Activated CD8-positive, alpha-beta T cell treated with anti-CD3 and anti-CD28 coated beads, Interleukin-2, amount 10 ng/mL, durations not matched to agents 7 days and 5 days (primary cell): ENCODE measurements at regions not wholly inside any gene's neighbourhood (a gene's known extent, or its start where the extent isn't known, plus 50 kb on each side); places are given as distances from the start of the nearest gene placed in this dataset.

Experiments used
- ATAC-seq: fragments of 150-1000 bp; cut with Tn5 transposase; one replicate; pipeline ENCODE4 v1.10.0; 2021; ENCODE audit warnings: moderate library complexity
- CTCF ChIA-PET: fragments of 350-600 bp; sonication (Branson Sonifier 250); formaldehyde crosslinking; loops from one replicate; lab custom pipeline; 2021; ENCODE audit warnings: antibody characterized with exemption; lab: Charles Lee
- POLR2A ChIA-PET: fragments of 350-600 bp; sonication (Branson Sonifier 250); formaldehyde crosslinking; loops from one replicate; lab custom pipeline; 2021; ENCODE audit warnings: antibody characterized with exemption; lab: Charles Lee
- DNase-seq: peaks from one replicate; pipeline ENCODE4 v3.0.0-alpha.2; 2020
- H3K27ac Mint-ChIP-seq: one replicate; pipeline ENCODE4 v1.8.0; 2021; ENCODE audit warnings: mild to moderate bottlenecking, mixed read lengths
- H3K27me3 Mint-ChIP-seq: one replicate; pipeline ENCODE4 v1.8.0; 2021; ENCODE audit warnings: low read depth, mixed read lengths
- H3K36me3 Mint-ChIP-seq: one replicate; pipeline ENCODE4 v1.8.0; 2021; ENCODE audit warnings: low read depth, mixed read lengths
- H3K4me1 Mint-ChIP-seq: one replicate; pipeline ENCODE4 v1.8.0; 2021; ENCODE audit warnings: low read depth, mixed read lengths
- H3K4me3 Mint-ChIP-seq: one replicate; pipeline ENCODE4 v1.8.0; 2021; ENCODE audit warnings: mild to moderate bottlenecking, mixed read lengths
- H3K9me3 Mint-ChIP-seq: one replicate; pipeline ENCODE4 v1.8.0; 2022; ENCODE audit warnings: mixed read lengths; ENCODE audit not compliant: insufficient read depth

DNA sequence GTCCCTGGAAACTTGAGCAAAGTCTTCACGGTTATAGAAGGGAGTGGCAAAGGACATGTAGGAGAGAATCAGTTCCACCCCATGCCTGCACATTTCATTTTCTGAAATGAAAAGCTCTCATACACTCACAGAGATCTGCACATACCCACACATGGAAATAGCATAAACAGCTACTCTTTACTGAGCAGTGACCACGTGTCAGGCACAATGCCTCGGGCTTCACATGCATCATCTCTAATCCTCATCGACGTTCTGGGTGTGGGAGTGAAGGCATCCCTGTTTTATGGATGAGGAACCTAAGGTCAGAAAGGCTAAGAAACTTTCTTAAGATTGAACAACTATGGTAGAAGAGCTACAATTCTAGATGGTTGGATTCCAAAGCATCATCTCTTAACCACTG, 198.8 kb downstream of the DAD1 start:
- POLR2A ChIA-PET, result no interaction called here
- DNase-seq, result no peak

DNA sequence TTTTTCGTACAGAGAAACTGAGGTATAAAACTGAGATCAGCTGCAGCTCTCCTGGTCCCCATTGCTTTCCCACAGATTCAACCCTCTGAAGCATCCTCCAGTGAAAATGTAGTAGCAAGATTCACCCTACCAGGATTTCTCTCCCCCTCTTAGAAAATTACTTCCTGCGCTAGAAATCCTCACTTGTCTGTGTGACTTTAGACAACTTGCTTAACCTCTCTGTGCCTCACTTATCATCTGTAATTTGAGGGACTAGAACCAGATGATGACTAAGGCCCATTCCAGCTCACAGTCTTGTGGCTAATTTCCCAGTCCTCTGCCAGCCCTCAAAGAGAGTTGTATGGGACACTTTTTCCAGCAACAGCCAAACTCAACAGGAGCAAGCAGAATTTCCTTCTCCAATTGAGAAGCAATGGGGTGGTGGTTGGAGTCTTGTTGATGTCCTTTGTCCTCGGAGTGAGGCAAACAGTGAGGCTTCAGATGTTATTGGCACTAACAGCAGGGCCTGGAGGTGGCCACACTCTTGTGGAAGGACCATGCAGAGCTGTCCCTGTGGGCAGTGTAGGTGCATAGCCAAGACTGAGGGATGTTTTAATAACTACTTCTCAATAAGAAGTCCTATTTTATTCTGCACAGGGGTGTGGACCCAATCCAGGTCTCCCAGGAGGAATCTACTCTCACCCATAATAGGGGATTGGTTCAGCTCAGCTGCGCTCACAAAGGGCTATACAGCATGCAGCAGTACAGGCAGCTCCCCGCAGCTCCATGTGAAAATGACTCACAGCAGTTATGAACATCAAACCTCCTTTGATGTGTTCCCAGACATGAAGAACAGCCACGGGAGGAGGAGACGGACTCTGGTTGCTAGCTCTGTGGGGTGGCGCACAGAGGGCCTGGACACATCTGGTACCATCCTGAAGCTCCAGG, 200.1 kb downstream of the DAD1 start:
- ChIA-PET CTCF (no interaction called here), POLR2A (no interaction called here)
- DNase-seq (no peak), ATAC-seq (no peak)
- Mint-ChIP-seq H3K4me3 (no peak overlapping the region), H3K4me1 (no peaks in the 10 kb centered on the region), H3K27ac (no peak overlapping the region), H3K9me3 (no peaks in the 10 kb centered on the region), H3K27me3 (no peaks in the 10 kb centered on the region), H3K36me3 (no peaks in the 10 kb centered on the region)

More for the DNA sequence above, 198.8 kb downstream of the DAD1 start:
- H3K36me3 Mint-ChIP-seq, result no peaks in the 10 kb centered on the region
- H3K27me3 Mint-ChIP-seq, result no peaks in the 10 kb centered on the region
- CTCF ChIA-PET, result no interaction called here
- no peaks in the 10 kb centered on the region for H3K4me1 Mint-ChIP-seq
- no peak for ATAC-seq
- H3K9me3 Mint-ChIP-seq, result no peaks in the 10 kb centered on the region
- no peak overlapping the region for H3K27ac Mint-ChIP-seq
- H3K4me3 Mint-ChIP-seq, result no peak overlapping the region

DNA sequence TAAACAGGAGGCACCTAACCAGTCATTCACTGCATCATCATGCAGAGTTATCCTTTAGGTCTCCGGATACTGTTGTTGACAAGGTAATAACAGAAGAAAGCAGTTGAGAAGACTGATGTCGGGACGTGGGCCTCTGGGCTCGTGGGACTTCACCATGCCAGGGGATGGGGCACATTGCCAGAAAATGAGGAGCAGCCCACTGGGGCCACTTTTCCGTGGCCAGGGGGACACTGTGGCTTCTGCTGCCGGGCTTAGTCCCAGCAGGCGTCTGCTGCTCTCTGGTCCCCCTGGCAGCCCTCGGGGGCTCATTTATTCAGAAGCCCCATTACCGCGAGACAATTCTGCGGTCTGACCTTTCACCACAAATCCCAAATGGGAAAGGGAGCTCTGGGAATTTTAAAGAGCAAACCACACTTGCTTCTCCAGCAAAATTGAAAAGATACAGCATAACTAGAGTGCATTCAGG, 201.2 kb downstream of the DAD1 start:
- no peak for ATAC-seq
- ChIA-PET POLR2A (no interaction called here), CTCF (no interaction called here)

DNA sequence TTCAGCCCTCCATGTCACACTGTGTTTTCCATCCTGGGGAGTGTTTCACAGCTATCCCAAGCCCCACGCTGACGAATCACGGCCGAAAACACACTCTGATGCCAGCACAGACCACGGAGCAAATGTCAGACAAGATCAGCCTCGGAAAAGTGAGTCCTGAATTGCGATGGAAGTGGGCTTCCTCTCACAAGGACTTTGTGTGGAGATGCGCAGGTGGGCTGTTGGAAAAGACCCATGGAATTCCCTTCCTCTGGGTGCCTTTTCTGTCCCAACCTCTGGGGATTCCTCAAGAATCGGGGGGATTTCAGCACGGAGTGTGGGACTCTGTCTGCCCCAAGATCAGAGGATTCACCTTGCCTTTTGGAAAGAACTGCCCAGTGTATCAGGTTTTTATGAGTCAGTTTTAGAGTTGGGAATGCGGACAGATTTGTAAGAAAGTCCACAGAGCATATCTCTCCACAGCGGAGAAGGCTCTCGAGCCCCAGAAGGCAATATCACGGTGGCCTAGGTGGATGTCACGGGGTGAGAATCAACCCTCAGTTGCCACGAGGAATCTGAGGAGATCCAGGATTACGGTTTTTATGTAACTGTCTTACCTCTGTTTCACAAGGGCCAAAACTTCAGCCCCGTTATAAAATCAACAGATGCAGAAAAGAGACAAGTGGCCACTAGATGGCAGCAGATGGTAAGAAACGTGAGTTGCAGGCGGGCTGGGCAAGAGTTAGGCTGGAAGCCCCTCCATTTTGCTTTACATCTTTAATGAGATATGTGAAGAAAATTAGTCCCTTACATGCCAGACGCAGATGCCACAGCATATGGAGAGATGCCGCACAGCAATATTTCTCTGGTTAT, 201.9 kb downstream of the DAD1 start:
- no peak for DNase-seq
- H3K4me1 Mint-ChIP-seq, result no peaks in the 10 kb centered on the region
- ChIA-PET CTCF (no interaction called here), POLR2A (no interaction called here)
- no peak overlapping the region for H3K4me3 Mint-ChIP-seq
- H3K27ac Mint-ChIP-seq, result no peak overlapping the region
- ATAC-seq, result no peak
- H3K36me3 Mint-ChIP-seq, result no peaks in the 10 kb centered on the region
- no peaks in the 10 kb centered on the region for H3K9me3 Mint-ChIP-seq
- no peaks in the 10 kb centered on the region for H3K27me3 Mint-ChIP-seq

More for the DNA sequence above, 201.2 kb downstream of the DAD1 start:
- no peaks in the 10 kb centered on the region for H3K9me3 Mint-ChIP-seq
- no peaks in the 10 kb centered on the region for H3K27me3 Mint-ChIP-seq
- no peak for DNase-seq
- H3K36me3 Mint-ChIP-seq, result no peaks in the 10 kb centered on the region
- H3K4me1 Mint-ChIP-seq, result no peaks in the 10 kb centered on the region
- H3K4me3 Mint-ChIP-seq, result no peak overlapping the region
- no peak overlapping the region for H3K27ac Mint-ChIP-seq

DNA sequence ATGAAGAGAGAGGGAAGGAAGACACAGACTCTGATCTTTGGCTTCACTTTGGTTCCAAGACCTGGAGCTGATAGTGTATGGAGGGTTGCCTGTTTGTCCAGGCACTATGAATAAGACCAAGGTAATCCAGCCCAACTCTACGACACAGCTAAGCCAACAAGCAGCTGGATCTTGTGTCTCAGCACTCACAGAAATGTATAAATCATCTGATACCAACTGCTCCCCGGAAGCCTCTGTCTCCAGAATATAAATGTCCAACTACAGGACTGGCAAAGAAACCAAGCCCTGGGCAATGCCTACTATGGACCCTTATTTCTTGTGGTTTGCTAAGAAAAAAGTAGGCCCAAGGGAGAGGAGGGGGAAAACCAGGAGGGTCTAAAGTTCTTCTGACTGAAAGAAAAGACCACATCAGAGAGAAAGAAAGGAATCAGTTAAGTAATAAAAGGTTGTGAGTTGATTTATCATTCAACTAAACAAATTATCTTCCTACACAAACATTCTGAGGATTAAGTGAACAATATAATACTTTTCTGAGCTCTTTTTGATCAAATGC, 204.0 kb downstream of the DAD1 start:
- no peaks in the 10 kb centered on the region for H3K4me1 Mint-ChIP-seq
- H3K36me3 Mint-ChIP-seq, result no peaks in the 10 kb centered on the region
- no peaks in the 10 kb centered on the region for H3K27me3 Mint-ChIP-seq
- CTCF ChIA-PET, result no interaction called here
- POLR2A ChIA-PET, result interaction anchor here (0.8 kb wide), 1 partner anchor 171 kb away, joined by 3 read pairs; no protein-coding TSS in a partner anchor
- ATAC-seq (no peak), DNase-seq (no peak)
- no peak overlapping the region for H3K27ac Mint-ChIP-seq
- H3K4me3 Mint-ChIP-seq, result no peak overlapping the region
- no peaks in the 10 kb centered on the region for H3K9me3 Mint-ChIP-seq

DNA sequence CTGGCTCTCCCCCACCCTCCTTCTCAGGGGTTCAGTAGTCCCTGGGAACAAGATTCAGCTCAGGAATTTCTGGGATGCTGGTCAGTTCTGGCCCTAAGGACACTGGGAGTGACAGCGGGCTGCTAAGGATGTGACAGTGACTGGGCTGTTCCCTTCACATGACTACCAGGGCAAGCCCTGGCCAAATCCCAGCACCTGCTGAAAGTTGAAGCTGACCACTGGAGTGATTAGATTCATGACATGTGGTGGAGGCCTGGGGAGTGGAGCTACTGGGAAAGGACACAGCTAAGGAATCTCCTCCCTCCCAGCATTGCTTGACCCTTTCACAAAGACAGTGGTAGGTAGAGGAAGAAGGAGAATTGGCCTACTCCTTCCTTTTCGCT, 204.9 kb downstream of the DAD1 start:
- Mint-ChIP-seq H3K4me1 (no peaks in the 10 kb centered on the region), H3K27me3 (no peaks in the 10 kb centered on the region), H3K9me3 (no peaks in the 10 kb centered on the region), H3K4me3 (no peak overlapping the region), H3K36me3 (no peaks in the 10 kb centered on the region), H3K27ac (no peak overlapping the region)
- ATAC-seq, result no peak
- ChIA-PET POLR2A (interaction anchor here (0.8 kb wide), 1 partner anchor 172 kb away, joined by 3 read pairs; no protein-coding TSS in a partner anchor), CTCF (no interaction called here)
- no peak for DNase-seq

DNA sequence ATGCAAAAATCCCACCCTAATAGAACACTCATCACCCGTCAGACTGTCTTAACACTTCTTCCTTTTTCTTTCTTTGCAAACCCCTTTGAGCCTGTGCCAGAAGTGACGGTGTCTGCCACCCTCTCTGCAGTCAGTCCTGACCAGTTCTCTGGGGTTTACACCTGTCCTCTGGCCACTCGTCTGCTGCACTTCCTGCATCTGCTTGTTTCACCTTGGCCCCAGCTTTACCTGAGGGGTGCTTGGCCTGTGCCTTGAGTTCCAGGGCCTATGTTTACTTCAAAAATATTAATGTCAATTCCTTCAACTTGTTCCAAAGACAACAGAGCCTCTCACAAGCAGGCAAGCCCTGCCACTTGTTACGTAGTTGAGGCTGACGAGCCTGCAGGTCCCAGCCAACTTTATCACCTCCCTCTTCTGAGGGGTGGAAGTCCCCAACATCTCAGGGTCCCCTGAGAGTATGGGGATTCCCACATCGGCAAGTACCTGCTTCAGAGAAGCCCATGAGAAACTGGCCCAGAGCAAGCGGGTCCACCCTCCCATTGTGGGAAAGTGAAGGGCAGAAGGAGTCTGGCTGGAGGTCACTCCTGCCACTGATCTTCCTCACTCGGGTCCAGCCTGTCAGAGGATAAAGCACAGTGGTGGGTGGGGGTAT, 205.4 kb downstream of the DAD1 start:
- Mint-ChIP-seq H3K9me3 (no peaks in the 10 kb centered on the region), H3K27ac (no peak overlapping the region), H3K4me3 (no peak overlapping the region), H3K4me1 (no peaks in the 10 kb centered on the region), H3K27me3 (no peaks in the 10 kb centered on the region), H3K36me3 (no peaks in the 10 kb centered on the region)
- ChIA-PET CTCF (no interaction called here), POLR2A (no interaction called here)
- no peak for ATAC-seq
- no peak for DNase-seq

DNA sequence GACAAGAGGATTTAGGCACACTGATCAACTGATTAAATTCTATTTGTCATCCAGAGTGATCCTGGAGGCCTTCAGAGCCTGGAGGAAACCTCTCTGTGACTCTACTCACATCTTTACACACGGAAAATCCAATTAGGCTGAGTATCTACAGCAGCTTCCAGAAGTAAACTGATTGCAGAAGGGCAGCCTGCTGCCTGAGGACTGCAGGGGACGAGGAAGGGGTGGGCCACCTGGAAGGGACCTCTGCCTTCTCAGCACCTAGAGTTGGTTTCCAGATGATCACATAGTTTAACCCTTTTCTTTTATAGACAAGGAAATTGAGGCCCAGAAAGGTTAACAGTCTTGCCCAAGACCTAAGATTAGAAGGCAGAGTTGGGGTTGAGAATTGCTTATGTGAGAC, 206.1 kb downstream of the DAD1 start:
- no peak overlapping the region for H3K4me3 Mint-ChIP-seq
- ChIA-PET CTCF (no interaction called here), POLR2A (no interaction called here)
- H3K27ac Mint-ChIP-seq, result no peak overlapping the region
- no peaks in the 10 kb centered on the region for H3K27me3 Mint-ChIP-seq
- no peaks in the 10 kb centered on the region for H3K9me3 Mint-ChIP-seq
- DNase-seq, result no peak
- H3K36me3 Mint-ChIP-seq, result no peaks in the 10 kb centered on the region
- ATAC-seq, result no peak
- no peaks in the 10 kb centered on the region for H3K4me1 Mint-ChIP-seq

DNA sequence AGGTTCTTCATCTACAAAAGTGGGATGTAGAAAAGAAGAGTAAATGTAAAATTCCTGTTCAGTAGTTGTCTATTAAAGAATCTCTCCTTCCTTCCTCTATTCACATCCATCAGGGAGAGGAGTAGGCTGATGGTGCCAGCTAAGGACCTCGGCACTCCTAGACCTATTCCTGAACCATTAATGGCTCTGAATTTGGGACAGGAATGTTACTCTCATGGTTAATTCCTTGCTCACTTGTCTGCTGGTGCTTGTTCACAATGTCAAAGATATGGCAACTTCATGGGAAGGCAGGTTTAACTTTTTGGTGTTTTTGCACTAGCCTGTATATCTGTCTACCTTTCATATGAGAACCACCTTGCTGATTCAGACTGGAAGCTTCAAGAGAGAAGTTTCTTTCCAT, 206.6 kb downstream of the DAD1 start:
- H3K4me3 Mint-ChIP-seq, result no peak overlapping the region
- no peak for ATAC-seq
- ChIA-PET POLR2A (no interaction called here), CTCF (no interaction called here)
- DNase-seq, result no peak
- H3K27me3 Mint-ChIP-seq, result no peaks in the 10 kb centered on the region
- no peaks in the 10 kb centered on the region for H3K9me3 Mint-ChIP-seq
- no peaks in the 10 kb centered on the region for H3K36me3 Mint-ChIP-seq
- no peaks in the 10 kb centered on the region for H3K4me1 Mint-ChIP-seq
- no peak overlapping the region for H3K27ac Mint-ChIP-seq

DNA sequence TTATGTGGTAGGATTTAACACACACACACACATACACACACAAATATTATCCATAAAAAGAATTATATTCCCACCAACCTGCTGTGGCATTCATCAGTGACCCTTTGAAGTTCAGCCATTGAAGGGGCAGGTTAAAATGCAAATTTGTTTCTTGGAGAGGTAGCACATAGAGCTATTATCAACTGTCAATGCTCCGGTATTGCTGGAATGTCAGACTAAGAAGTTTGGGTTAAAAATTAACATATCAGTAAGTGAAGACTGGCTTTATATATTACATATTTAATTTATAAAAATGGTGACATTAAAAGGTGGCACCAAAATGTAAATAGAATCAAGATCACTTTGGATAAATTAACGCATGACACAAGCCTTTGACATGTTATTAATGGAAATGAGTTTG, 207.3 kb downstream of the DAD1 start:
- Mint-ChIP-seq H3K4me1 (no peaks in the 10 kb centered on the region), H3K36me3 (no peaks in the 10 kb centered on the region), H3K4me3 (no peak overlapping the region), H3K27ac (no peak overlapping the region), H3K9me3 (no peaks in the 10 kb centered on the region), H3K27me3 (no peaks in the 10 kb centered on the region)
- DNase-seq, result no peak
- ChIA-PET CTCF (no interaction called here), POLR2A (no interaction called here)
- ATAC-seq, result no peak

DNA sequence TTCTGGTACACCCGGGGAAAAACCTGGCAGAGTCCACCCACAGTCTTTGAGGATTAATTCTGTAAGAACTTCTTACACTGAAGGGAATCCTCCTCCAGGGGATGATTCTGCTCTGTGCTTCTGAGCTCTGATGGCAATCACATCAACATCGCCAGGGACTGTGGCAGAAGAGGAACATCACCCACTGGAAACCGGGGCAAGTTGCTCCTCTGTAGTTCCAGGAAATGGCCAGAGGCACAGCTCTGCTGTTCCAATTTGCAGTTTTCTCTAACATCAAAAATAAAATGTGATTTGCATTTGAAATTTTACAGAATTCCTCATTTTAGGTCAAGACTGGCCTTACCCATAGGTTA, 207.6 kb downstream of the DAD1 start:
- H3K9me3 Mint-ChIP-seq, result no peaks in the 10 kb centered on the region
- no peak overlapping the region for H3K27ac Mint-ChIP-seq
- no peaks in the 10 kb centered on the region for H3K27me3 Mint-ChIP-seq
- H3K36me3 Mint-ChIP-seq, result no peaks in the 10 kb centered on the region
- H3K4me3 Mint-ChIP-seq, result no peak overlapping the region
- no peaks in the 10 kb centered on the region for H3K4me1 Mint-ChIP-seq
- ATAC-seq, result no peak
- ChIA-PET CTCF (no interaction called here), POLR2A (no interaction called here)
- no peak for DNase-seq
